Caco-2 (cell line): ENCODE measurements at regions not wholly inside any gene's neighbourhood (a gene's known extent, or its start where the extent isn't known, plus 50 kb on each side); places are given as distances from the start of the nearest gene placed in this dataset.

Experiments used
- BruUV-seq: library from RNA; stranded (reverse); fragments of 400-500 nt; replicated peaks from 2 replicates; lab custom pipeline; 2021; lab: Mats Ljungman, UMichigan
- CTCF ChIA-PET: fragments of 300-600 bp; sonication (Branson Sonifier 250); formaldehyde crosslinking; loops from one replicate; lab custom pipeline; 2022; ENCODE audit warnings: antibody characterized with exemption; lab: Charles Lee
- POLR2A ChIA-PET: fragments of 300-600 bp; sonication (Branson Sonifier 250); formaldehyde crosslinking; loops from one replicate; lab custom pipeline; 2022; ENCODE audit warnings: antibody characterized with exemption; lab: Charles Lee
- DNase-seq, 2 experiments: peaks; one replicate each; pipeline versions ENCODE4 v3.0.0 to v3.0.0-alpha.2; 2020 to 2022
- H3K27me3 ChIP-seq: replicated peaks from 2 replicates; pipeline ENCODE4 v1.6.0; 2011; ENCODE audit warnings: low read length; ENCODE audit not compliant: control insufficient read depth, insufficient read depth
- H3K36me3 ChIP-seq: 2 replicates; pipeline ENCODE4 v1.5.1; 2011; ENCODE audit warnings: low read length; ENCODE audit not compliant: control insufficient read depth, insufficient read depth
- H3K4me1 ChIP-seq: fragments of 250-450 bp; sonication (Bioruptor Pico); 2 replicates; pipeline ENCODE4 v1.5.1; 2020; ENCODE audit warnings: mild to moderate bottlenecking
- H3K4me3 ChIP-seq: 2 replicates; pipeline ENCODE4 v1.5.1; 2011; ENCODE audit warnings: low read depth, mild to moderate bottlenecking, control low read depth, low read length
- H3K9me3 ChIP-seq: fragments of 250-450 bp; sonication (Bioruptor Pico); 2 replicates; pipeline ENCODE4 v1.5.1; 2020; ENCODE audit warnings: mild to moderate bottlenecking, moderate library complexity
- H3K27ac Mint-ChIP-seq: one replicate; pipeline ENCODE4 v1.8.0; 2022; ENCODE audit warnings: mixed read lengths; ENCODE audit not compliant: unreplicated experiment
- H3K27me3 Mint-ChIP-seq: one replicate; pipeline ENCODE4 v1.8.0; 2022; ENCODE audit warnings: mixed read lengths; ENCODE audit not compliant: insufficient read depth, unreplicated experiment
- H3K36me3 Mint-ChIP-seq: one replicate; pipeline ENCODE4 v1.8.0; 2022; ENCODE audit warnings: mild to moderate bottlenecking, mixed read lengths; ENCODE audit not compliant: insufficient read depth, unreplicated experiment
- H3K4me1 Mint-ChIP-seq: one replicate; pipeline ENCODE4 v1.8.0; 2022; ENCODE audit warnings: low read depth, mixed read lengths; ENCODE audit not compliant: unreplicated experiment
- H3K4me3 Mint-ChIP-seq: one replicate; pipeline ENCODE4 v1.8.0; 2022; ENCODE audit warnings: mild to moderate bottlenecking, moderate library complexity, mixed read lengths; ENCODE audit not compliant: unreplicated experiment
- H3K9me3 Mint-ChIP-seq: one replicate; pipeline ENCODE4 v1.8.0; 2022; ENCODE audit warnings: mixed read lengths; ENCODE audit not compliant: unreplicated experiment
- CTCF ChIP-seq, 2 experiments: fragments of 200-600 bp in 1 of 2; IDR thresholded peaks; 1 replicate in 1 of 2; 2 replicates in 1 of 2; pipeline versions ENCODE4 v1.5.1 to v1.8.0; 2011 to 2022; ENCODE audit warnings: antibody characterized with exemption in 1 of 2, control low read depth in 1 of 2, inconsistent platforms in 1 of 2, low read depth in 1 of 2, low read length in 1 of 2, mild to moderate bottlenecking in 1 of 2, moderate library complexity in 1 of 2; ENCODE audit not compliant: insufficient read depth in 1 of 2, severe bottlenecking in 1 of 2, unreplicated experiment in 1 of 2
- intact Hi-C: fragments of 100-400 bp; cut with micrococcal nuclease; formaldehyde crosslinking; loops from one replicate; pipeline ENCODE4 v1.10.0; 2022; ENCODE audit not compliant: unreplicated experiment

- Histone ChIP-seq H3K4me1 (no peaks in the 10 kb centered on the region), H3K27me3 (no peaks in the 10 kb centered on the region), H3K9me3 (no peaks in the 10 kb centered on the region), H3K36me3 (no peaks in the 10 kb centered on the region), H3K4me3 (no peak overlapping the region)
- ChIA-PET POLR2A (no interaction called here), CTCF (no interaction called here)
- intact Hi-C loops = no loop called here
- no peaks in the 10 kb centered on the region for H3K27me3 Mint-ChIP-seq
- no peak overlapping the region for H3K4me3 Mint-ChIP-seq
- no peaks in the 10 kb centered on the region for H3K36me3 Mint-ChIP-seq
- H3K9me3 Mint-ChIP-seq = no peaks in the 10 kb centered on the region
- no peaks in the 10 kb centered on the region for H3K4me1 Mint-ChIP-seq
- no peak overlapping the region for H3K27ac Mint-ChIP-seq
- no TSS peak for BruUV-seq
- DNase-seq = no peak
- no peak for TF ChIP-seq CTCF (IDR thresholded peaks at IDR 0.05; ENCODE audit: insufficient read depth in 1 of 2, low read depth in 1 of 2, low read length in 1 of 2, severe bottlenecking in 1 of 2, unreplicated experiment in 1 of 2)
These were observed 1049.8 kb upstream of the POU3F4 start for GRCh38 chrX:82458207-82458754.

GRCh38 chrX:82466994-82467393 lies 1041.1 kb upstream of the POU3F4 start:
- Histone ChIP-seq H3K4me1 (no peaks in the 10 kb centered on the region), H3K9me3 (no peaks in the 10 kb centered on the region), H3K4me3 (no peak overlapping the region), H3K27me3 (no peaks in the 10 kb centered on the region), H3K36me3 (no peaks in the 10 kb centered on the region)
- POLR2A ChIA-PET = no interaction called here
- Mint-ChIP-seq H3K4me1 (no peaks in the 10 kb centered on the region), H3K36me3 (no peaks in the 10 kb centered on the region), H3K4me3 (no peak overlapping the region), H3K9me3 (no peaks in the 10 kb centered on the region), H3K27me3 (no peaks in the 10 kb centered on the region), H3K27ac (no peak overlapping the region)
- intact Hi-C loops = no loop called here
- TF ChIP-seq CTCF (IDR thresholded peaks at IDR 0.05; ENCODE audit: insufficient read depth in 1 of 2, low read depth in 1 of 2, low read length in 1 of 2, severe bottlenecking in 1 of 2, unreplicated experiment in 1 of 2) = no peak
- BruUV-seq = no TSS peak
- DNase-seq = no peak
- CTCF ChIA-PET = no interaction called here
